ENCODE measurements at regions not wholly inside any gene's neighbourhood (a gene's known extent, or its start where the extent isn't known, plus 50 kb on each side); places are given as distances from the start of the nearest gene placed in this dataset.
A peak's percentile ranks its signal among the peaks of the same experiment; 100 is the strongest.

DNA sequence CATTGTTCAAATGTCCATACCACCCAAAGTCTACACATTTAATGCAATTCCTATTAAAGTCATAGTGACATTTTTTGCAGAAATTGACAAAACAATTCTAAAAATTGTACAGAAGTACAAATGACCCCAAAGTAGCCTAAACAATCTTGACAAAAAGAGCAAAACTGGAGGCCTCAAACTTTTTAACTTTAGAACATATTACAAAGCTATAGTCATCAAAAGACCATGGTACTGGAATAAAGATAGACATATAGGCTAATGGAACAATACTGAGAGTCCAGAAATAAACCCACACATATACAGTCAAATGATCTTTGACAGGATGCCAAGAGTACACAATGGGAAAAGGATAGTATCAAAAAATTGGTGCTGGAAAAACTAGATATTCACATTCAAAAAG lies 213.2 kb upstream of the SAMSN1 start:
- H3K9me3 ChIP-seq (replicated peaks; ENCODE audit: control insufficient read depth, insufficient read depth, low read depth, low read length) = no peaks in the 10 kb centered on the region; the same call in 1 of the 2 replicates
- no TSS peak for BruUV-seq (replicated peaks)
- H3K4me2 ChIP-seq (ENCODE audit: insufficient read depth, low read length) = no peak overlapping the region
- no peaks in the 10 kb centered on the region for H3K27me3 ChIP-seq (ENCODE audit: control insufficient read depth in 2 of 2, insufficient read depth in 2 of 2, low read length in 2 of 2)
- H3K36me3 ChIP-seq (ENCODE audit: control insufficient read depth, insufficient read depth, low read length) = peaks cover 22% of the 10 kb centered on the region; the same call in 2 of the 3 replicates
- ChIA-PET POLR2A (no interaction called here), CTCF (ENCODE audit: low intra/inter-chr PET ratio) (no interaction called here)
- no peak for ATAC-seq
- H3K9ac ChIP-seq (ENCODE audit: insufficient read depth in 1 of 2, low read depth in 2 of 2, low read length in 2 of 2) = peak overlapping the region in 1 of 2 experiments; percentile 77; a peak in 1 of 4 replicates
- TF ChIP-seq FIP1L1 (IDR thresholded peaks at IDR 0.05; ENCODE audit: low read depth, low read length, poor library complexity, severe bottlenecking) (no peak), BCOR (IDR thresholded peaks at IDR 0.05) (peak; percentile 56; the same call in 1 of the 2 replicates), TRIM28 (IDR thresholded peaks at IDR 0.05) (0 out of 2 replicates have a peak, but pooled peaks have one; percentile 40), JUNB (CRISPR knock-in tag; conservative IDR thresholded peaks at IDR 0.05) (no peak), CREB1 (IDR thresholded peaks at IDR 0.05) (no peak), CREB1 (CRISPR knock-in tag; IDR thresholded peaks at IDR 0.05) (no peak), ADNP (tag; IDR thresholded peaks at IDR 0.05) (peak; percentile 27; the same call in 1 of the 2 replicates), NFIC (IDR thresholded peaks at IDR 0.05) (no peak), NR1H2 (CRISPR knock-in tag; IDR thresholded peaks at IDR 0.05) (no peak), RBM17 (IDR thresholded peaks at IDR 0.05; ENCODE audit: borderline replicate concordance, low read depth, low read length) (no peak), HMG20A (CRISPR knock-in tag; conservative IDR thresholded peaks at IDR 0.05) (no peak), RBM25 (IDR thresholded peaks at IDR 0.05; ENCODE audit: low read depth, low read length, severe bottlenecking) (peak; percentile 85)
- TF ChIP-seq, protein P1, sequence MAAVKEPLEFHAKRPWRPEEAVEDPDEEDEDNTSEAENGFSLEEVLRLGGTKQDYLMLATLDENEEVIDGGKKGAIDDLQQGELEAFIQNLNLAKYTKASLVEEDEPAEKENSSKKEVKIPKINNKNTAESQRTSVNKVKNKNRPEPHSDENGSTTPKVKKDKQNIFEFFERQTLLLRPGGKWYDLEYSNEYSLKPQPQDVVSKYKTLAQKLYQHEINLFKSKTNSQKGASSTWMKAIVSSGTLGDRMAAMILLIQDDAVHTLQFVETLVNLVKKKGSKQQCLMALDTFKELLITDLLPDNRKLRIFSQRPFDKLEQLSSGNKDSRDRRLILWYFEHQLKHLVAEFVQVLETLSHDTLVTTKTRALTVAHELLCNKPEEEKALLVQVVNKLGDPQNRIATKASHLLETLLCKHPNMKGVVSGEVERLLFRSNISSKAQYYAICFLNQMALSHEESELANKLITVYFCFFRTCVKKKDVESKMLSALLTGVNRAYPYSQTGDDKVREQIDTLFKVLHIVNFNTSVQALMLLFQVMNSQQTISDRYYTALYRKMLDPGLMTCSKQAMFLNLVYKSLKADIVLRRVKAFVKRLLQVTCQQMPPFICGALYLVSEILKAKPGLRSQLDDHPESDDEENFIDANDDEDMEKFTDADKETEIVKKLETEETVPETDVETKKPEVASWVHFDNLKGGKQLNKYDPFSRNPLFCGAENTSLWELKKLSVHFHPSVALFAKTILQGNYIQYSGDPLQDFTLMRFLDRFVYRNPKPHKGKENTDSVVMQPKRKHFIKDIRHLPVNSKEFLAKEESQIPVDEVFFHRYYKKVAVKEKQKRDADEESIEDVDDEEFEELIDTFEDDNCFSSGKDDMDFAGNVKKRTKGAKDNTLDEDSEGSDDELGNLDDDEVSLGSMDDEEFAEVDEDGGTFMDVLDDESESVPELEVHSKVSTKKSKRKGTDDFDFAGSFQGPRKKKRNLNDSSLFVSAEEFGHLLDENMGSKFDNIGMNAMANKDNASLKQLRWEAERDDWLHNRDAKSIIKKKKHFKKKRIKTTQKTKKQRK (IDR thresholded peaks at IDR 0.05; ENCODE audit: borderline replicate concordance, low read depth, low read length) = no peak
- TF ChIP-seq, protein P2, sequence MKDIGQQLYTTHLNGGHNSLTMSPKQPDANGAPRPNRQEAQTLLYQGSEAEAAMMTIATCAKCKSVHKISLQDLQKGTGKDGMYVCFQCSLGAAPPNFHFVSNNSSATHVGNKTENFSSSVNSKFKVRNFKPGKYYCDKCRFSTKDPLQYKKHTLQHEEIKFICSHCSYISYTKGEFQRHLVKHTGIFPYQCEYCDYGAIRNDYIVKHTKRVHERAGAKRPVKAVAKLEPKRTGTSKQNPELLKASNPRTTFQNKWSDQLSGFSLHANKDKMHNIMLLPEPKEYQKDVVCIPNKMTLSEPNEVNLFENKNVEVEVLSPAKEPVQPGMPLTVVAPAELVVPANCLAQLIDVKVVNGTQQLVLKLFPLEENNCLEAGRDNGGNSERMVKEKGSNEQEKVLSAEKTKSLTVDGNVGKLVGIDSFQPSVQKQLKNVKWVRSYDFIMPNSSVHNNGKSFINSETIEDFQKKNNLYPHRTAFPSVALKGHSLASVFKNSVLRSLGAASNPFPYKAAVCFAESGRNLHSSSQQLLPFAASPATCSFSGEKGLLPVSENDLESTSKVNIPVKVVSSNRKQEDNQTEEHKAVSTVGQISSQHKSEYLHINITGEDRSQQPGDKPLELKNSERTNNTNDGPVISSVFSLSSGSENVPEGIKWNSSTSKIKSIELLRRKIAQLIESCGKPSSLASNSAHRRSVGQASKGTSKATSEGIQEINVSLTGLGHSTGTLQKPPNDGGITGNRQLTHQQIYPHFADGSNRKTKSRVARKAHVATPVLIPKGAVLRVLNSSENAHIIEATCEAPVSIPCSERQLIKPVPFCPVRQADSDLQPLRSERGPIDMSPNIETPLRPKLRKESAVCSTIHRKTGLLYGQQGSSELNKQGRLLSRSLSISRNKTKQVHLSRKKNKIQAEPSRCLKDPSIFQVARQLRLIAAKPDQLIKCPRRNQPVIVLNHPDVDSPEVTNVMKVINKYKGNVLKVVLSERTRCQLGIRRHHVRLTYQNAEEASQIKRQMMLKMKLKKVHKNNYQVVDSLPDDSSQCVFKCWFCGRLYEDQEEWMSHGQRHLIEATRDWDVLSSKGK (CRISPR knock-in tag; IDR thresholded peaks at IDR 0.05) = no peak
- TF ChIP-seq, protein P3, sequence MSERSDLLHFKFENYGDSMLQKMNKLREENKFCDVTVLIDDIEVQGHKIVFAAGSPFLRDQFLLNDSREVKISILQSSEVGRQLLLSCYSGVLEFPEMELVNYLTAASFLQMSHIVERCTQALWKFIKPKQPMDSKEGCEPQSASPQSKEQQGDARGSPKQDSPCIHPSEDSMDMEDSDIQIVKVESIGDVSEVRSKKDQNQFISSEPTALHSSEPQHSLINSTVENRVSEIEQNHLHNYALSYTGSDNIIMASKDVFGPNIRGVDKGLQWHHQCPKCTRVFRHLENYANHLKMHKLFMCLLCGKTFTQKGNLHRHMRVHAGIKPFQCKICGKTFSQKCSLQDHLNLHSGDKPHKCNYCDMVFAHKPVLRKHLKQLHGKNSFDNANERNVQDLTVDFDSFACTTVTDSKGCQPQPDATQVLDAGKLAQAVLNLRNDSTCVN (CRISPR knock-in tag; IDR thresholded peaks at IDR 0.05) = no peak
- peak in 1 of 4 experiments; percentile 11 for DNase-seq (ENCODE audit: extremely low read depth in 1 of 4, low spot score in 3 of 4)
- in situ Hi-C loops (cut with MboI) = no loop called here
- no peak overlapping the region for H2AFZ ChIP-seq (ENCODE audit: low read depth, low read length)
- peaks cover 6 to 27% of the 10 kb centered on the region in 2 experiments; a peak in 4 of 5 replicates for H3K4me1 ChIP-seq (replicated peaks in 1 of 2; ENCODE audit: control insufficient read depth in 2 of 2, insufficient read depth in 2 of 2, low read length in 2 of 2)
- H3K79me2 ChIP-seq (ENCODE audit: control insufficient read depth, insufficient read depth, low read length) = peaks cover 84% of the 10 kb centered on the region
- no peak overlapping the region for H3K4me3 ChIP-seq
- no peak overlapping the region; the same call in 2 of the 3 replicates for H3K27ac ChIP-seq (ENCODE audit: extremely low read depth, low read depth, low read length)
- no peak for FAIRE-seq
- H3K9me1 ChIP-seq (ENCODE audit: control insufficient read depth, insufficient read depth, low read length) = no peaks in the 10 kb centered on the region
- intact Hi-C loops (cut with micrococcal nuclease) = loop anchor here (10.0 kb wide), 1 partner anchor 976 kb away; no protein-coding TSS in a partner anchor
- H4K20me1 ChIP-seq (replicated peaks; ENCODE audit: control insufficient read depth, insufficient read depth, low read length) = no peaks in the 10 kb centered on the region

Data from K562 (cell line).